ENCODE measurements at regions not wholly inside any gene's neighbourhood (a gene's known extent, or its start where the extent isn't known, plus 50 kb on each side); places are given as distances from the start of the nearest gene placed in this dataset.

DNA sequence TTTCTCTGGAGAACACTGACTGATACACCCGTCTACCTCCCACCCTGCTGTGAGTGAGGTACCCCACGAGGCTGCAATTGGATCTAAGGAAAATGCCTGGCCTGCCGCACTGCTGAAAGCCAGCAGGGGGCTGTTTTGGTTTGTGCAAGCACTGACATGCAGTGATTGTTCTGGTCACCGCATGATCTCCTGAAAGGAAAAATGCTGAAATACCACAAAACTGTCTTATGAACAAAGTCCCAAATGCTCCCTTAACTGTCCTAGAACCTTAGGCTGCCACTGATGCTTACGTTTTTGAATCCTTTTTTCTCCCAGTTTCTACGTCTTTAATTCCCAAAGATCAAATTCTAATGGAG is 132.7 kb downstream of the JCAD start:
- WGBS (ENCODE audit: extremely low coverage, insufficient coverage, insufficient read length): no CpG with 5 or more reads among the region's 6 CpGs
- H4K12ac ChIP-seq (ENCODE audit: low read depth, low read length): no peak overlapping the region
- H3K9ac ChIP-seq (ENCODE audit: low read length): no peak overlapping the region
- no peak overlapping the region for H3K4me2 ChIP-seq (ENCODE audit: low read length)
- H2BK120ac ChIP-seq (ENCODE audit: insufficient read depth, low read length, poor library complexity): no peak overlapping the region
- H3K79me1 ChIP-seq (ENCODE audit: low read length): peaks cover 20% of the 10 kb centered on the region
- H3K36me3 ChIP-seq (ENCODE audit: control insufficient read depth in 1 of 2, insufficient read depth in 2 of 2, low read length in 2 of 2): no peaks in the 10 kb centered on the region
- H3K9me3 ChIP-seq (ENCODE audit: insufficient read depth, low read depth, low read length): peaks cover 2% of the 10 kb centered on the region
- no peaks in the 10 kb centered on the region for H3K27me3 ChIP-seq (ENCODE audit: insufficient read depth, low read length)
- H3K18ac ChIP-seq (ENCODE audit: low read length): no peak overlapping the region
- H4K91ac ChIP-seq (ENCODE audit: low read depth, low read length): no peak overlapping the region
- no peak overlapping the region for H3K4ac ChIP-seq (ENCODE audit: low read depth, low read length)
- H3K27ac ChIP-seq (ENCODE audit: low read depth, low read length): no peak overlapping the region
- peak overlapping the region; percentile 27 for H2BK12ac ChIP-seq (ENCODE audit: low read length)
- H3K14ac ChIP-seq (ENCODE audit: low read length): no peak overlapping the region
- no peak overlapping the region for H4K8ac ChIP-seq (ENCODE audit: low read depth, low read length)
- H2BK5ac ChIP-seq (ENCODE audit: low read depth, low read length, poor library complexity): no peak overlapping the region
- H3K4me1 ChIP-seq (ENCODE audit: control insufficient read depth in 1 of 2, insufficient read depth in 2 of 2, low read length in 2 of 2): peaks cover 14 to 18% of the 10 kb centered on the region in 2 experiments
- peak in 1 of 2 donors; percentile 37 for DNase-seq
- no peak overlapping the region for H3K23ac ChIP-seq (ENCODE audit: low read length)
- H3K79me2 ChIP-seq (ENCODE audit: control insufficient read depth, insufficient read depth, low read length, poor library complexity): no peaks in the 10 kb centered on the region
- H3K4me3 ChIP-seq (ENCODE audit: low read depth, low read length): no peak overlapping the region
- H2AK5ac ChIP-seq (ENCODE audit: low read length): no peak overlapping the region
- no peak overlapping the region for H2AFZ ChIP-seq (ENCODE audit: insufficient read depth, low read length, poor library complexity)

DNA sequence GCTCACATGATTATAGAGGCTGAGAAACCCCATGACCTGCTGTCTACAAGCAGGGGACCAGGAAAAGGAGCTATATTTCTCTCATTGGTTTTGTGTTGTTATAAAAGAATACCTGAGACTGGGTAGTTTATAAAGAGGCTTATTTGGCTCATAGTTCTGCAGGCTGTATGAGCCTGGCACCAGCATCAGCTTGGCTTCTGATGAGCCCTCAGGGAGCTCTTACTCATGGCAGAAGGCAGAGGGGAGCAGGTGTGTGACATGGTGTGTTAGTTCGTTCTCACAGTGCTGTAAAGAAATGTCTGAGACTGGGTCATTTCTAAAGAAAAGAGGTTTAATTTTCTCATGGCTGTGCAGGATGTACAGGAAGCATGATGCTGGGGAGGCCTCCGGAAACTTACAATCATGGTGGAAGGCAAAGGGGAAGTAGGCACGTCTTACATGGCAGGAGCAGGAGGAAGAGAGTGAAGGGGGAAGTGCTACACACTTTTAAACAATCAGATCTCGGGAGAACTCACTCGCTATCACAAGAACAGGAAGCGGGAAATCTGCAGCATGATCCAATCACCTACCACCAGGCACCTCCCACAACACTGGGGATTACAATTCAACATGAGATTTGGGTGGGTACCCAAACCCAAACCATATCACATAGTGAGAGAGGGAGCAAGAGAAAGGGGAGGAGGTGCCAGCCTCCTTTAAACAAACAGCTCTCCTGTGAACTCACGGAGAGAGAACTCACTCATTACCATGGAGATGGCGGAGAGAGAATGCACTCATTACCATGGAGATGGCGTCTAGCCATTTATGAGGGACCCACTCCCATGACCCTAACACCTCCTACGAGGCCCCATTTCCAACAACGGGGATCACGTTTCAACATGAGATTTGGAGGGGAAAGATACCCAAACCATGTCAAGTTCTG is 133.4 kb downstream of the JCAD start:
- no peak overlapping the region for H2AK5ac ChIP-seq (ENCODE audit: low read length)

DNA sequence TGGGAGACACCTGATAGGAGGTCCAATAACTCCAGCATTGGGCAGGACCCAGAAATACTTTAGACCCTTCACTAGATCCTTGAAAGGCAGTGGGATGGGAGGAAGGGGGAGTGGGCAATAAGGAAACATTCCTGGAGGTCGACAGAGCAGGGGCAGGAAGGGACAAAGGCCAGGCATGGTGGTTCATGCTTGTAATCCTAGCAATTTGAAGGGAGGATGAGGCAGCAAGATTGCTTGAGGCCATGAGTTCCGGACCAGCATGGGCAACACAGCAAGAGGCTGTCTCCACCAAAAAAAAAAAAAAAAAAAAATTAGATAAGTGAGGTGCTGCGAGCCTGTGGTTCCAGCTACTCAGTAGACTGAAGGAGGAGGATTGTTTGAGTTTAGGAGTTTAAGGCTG is 134.9 kb downstream of the JCAD start:
- H3K79me2 ChIP-seq (ENCODE audit: control insufficient read depth, insufficient read depth, low read length, poor library complexity): no peaks in the 10 kb centered on the region
- H3K9ac ChIP-seq (ENCODE audit: low read length): no peak overlapping the region
- peaks cover 24 to 30% of the 10 kb centered on the region in 2 experiments for H3K4me1 ChIP-seq (ENCODE audit: control insufficient read depth in 1 of 2, insufficient read depth in 2 of 2, low read length in 2 of 2)
- no peaks in the 10 kb centered on the region for H3K9me3 ChIP-seq (ENCODE audit: insufficient read depth, low read depth, low read length)
- WGBS (ENCODE audit: extremely low coverage, insufficient coverage, insufficient read length): no CpG with 5 or more reads among the region's 3 CpGs
- H3K4me3 ChIP-seq (ENCODE audit: low read depth, low read length): no peak overlapping the region
- peak overlapping the region; percentile 33 for H3K18ac ChIP-seq (ENCODE audit: low read length)
- peak; percentile 75 to 83 for DNase-seq
- H2BK120ac ChIP-seq (ENCODE audit: insufficient read depth, low read length, poor library complexity): peak overlapping the region; percentile 26
- H4K12ac ChIP-seq (ENCODE audit: low read depth, low read length): no peak overlapping the region
- H3K79me1 ChIP-seq (ENCODE audit: low read length): peaks cover 26% of the 10 kb centered on the region
- H2BK5ac ChIP-seq (ENCODE audit: low read depth, low read length, poor library complexity): no peak overlapping the region
- no peak overlapping the region for H3K27ac ChIP-seq (ENCODE audit: low read depth, low read length)
- H3K4me2 ChIP-seq (ENCODE audit: low read length): no peak overlapping the region
- peak overlapping the region; percentile 59 for H2BK12ac ChIP-seq (ENCODE audit: low read length)
- no peak overlapping the region for H4K8ac ChIP-seq (ENCODE audit: low read depth, low read length)
- peak overlapping the region; percentile 60 for H2AK5ac ChIP-seq (ENCODE audit: low read length)
- peak overlapping the region; percentile 26 for H4K91ac ChIP-seq (ENCODE audit: low read depth, low read length)
- no peak overlapping the region for H3K4ac ChIP-seq (ENCODE audit: low read depth, low read length)
- H3K27me3 ChIP-seq (ENCODE audit: insufficient read depth, low read length): no peaks in the 10 kb centered on the region
- no peaks in the 10 kb centered on the region for H3K36me3 ChIP-seq (ENCODE audit: control insufficient read depth in 1 of 2, insufficient read depth in 2 of 2, low read length in 2 of 2)
- H3K14ac ChIP-seq (ENCODE audit: low read length): peak overlapping the region; percentile 3
- no peak overlapping the region for H2AFZ ChIP-seq (ENCODE audit: insufficient read depth, low read length, poor library complexity)
- no peak overlapping the region for H3K23ac ChIP-seq (ENCODE audit: low read length)

More for the DNA sequence above, 133.4 kb downstream of the JCAD start:
- peaks cover 20 to 24% of the 10 kb centered on the region in 2 experiments for H3K4me1 ChIP-seq (ENCODE audit: control insufficient read depth in 1 of 2, insufficient read depth in 2 of 2, low read length in 2 of 2)
- no peak overlapping the region for H4K12ac ChIP-seq (ENCODE audit: low read depth, low read length)
- H2BK12ac ChIP-seq (ENCODE audit: low read length): peak overlapping the region; percentile 27
- H3K18ac ChIP-seq (ENCODE audit: low read length): no peak overlapping the region
- no peaks in the 10 kb centered on the region for H3K27me3 ChIP-seq (ENCODE audit: insufficient read depth, low read length)
- no peak overlapping the region for H4K8ac ChIP-seq (ENCODE audit: low read depth, low read length)
- H3K79me2 ChIP-seq (ENCODE audit: control insufficient read depth, insufficient read depth, low read length, poor library complexity): no peaks in the 10 kb centered on the region
- peaks cover 2% of the 10 kb centered on the region for H3K9me3 ChIP-seq (ENCODE audit: insufficient read depth, low read depth, low read length)
- no peak overlapping the region for H3K9ac ChIP-seq (ENCODE audit: low read length)
- no peak overlapping the region for H4K91ac ChIP-seq (ENCODE audit: low read depth, low read length)
- no peak overlapping the region for H3K4me3 ChIP-seq (ENCODE audit: low read depth, low read length)
- no peak overlapping the region for H3K14ac ChIP-seq (ENCODE audit: low read length)
- H3K79me1 ChIP-seq (ENCODE audit: low read length): peaks cover 24% of the 10 kb centered on the region
- WGBS (ENCODE audit: extremely low coverage, insufficient coverage, insufficient read length): no CpG with 5 or more reads among the region's 12 CpGs
- no peak overlapping the region for H3K23ac ChIP-seq (ENCODE audit: low read length)
- H2BK5ac ChIP-seq (ENCODE audit: low read depth, low read length, poor library complexity): no peak overlapping the region
- H2AFZ ChIP-seq (ENCODE audit: insufficient read depth, low read length, poor library complexity): no peak overlapping the region
- no peak overlapping the region for H3K27ac ChIP-seq (ENCODE audit: low read depth, low read length)
- H3K4ac ChIP-seq (ENCODE audit: low read depth, low read length): no peak overlapping the region
- H3K36me3 ChIP-seq (ENCODE audit: control insufficient read depth in 1 of 2, insufficient read depth in 2 of 2, low read length in 2 of 2): no peaks in the 10 kb centered on the region
- peak; percentile 71 to 72 for DNase-seq
- H2BK120ac ChIP-seq (ENCODE audit: insufficient read depth, low read length, poor library complexity): no peak overlapping the region
- H3K4me2 ChIP-seq (ENCODE audit: low read length): no peak overlapping the region

DNA sequence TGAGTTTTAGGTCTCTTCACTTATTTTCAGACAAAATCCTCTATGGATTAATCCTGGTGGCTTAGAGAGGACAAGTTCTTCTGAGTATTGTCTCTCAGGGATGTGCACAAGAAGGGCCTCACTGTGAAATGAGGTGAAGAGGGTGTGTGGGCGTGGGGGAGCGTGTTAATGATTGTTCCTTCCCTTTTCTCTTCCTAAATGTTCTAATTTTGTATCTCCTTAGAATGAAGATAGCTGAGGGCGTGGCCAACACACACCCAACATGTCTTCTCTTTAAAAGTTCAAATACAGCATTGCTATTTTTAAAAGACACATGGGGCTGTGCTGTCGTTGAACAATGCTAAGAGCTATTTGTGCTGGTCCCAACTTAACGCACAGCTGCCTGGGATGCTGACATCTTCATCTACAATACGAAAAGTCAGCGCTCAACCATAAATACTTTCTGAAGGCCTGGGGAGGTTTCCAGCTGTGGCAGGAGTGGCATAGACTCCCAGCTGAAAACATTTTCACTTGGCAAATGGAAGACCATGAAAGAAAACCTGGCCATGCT is 135.9 kb downstream of the JCAD start:
- Histone ChIP-seq H3K9me3 (ENCODE audit: insufficient read depth, low read depth, low read length) (no peaks in the 10 kb centered on the region), H2AK5ac (ENCODE audit: low read length) (no peak overlapping the region), H2BK12ac (ENCODE audit: low read length) (peak overlapping the region; percentile 46), H4K8ac (ENCODE audit: low read depth, low read length) (no peak overlapping the region), H3K9ac (ENCODE audit: low read length) (no peak overlapping the region), H2BK5ac (ENCODE audit: low read depth, low read length, poor library complexity) (no peak overlapping the region), H3K23ac (ENCODE audit: low read length) (no peak overlapping the region), H3K27me3 (ENCODE audit: insufficient read depth, low read length) (no peaks in the 10 kb centered on the region), H3K79me2 (ENCODE audit: control insufficient read depth, insufficient read depth, low read length, poor library complexity) (no peaks in the 10 kb centered on the region), H3K36me3 (ENCODE audit: control insufficient read depth in 1 of 2, insufficient read depth in 2 of 2, low read length in 2 of 2) (no peaks in the 10 kb centered on the region), H4K12ac (ENCODE audit: low read depth, low read length) (no peak overlapping the region), H3K4me2 (ENCODE audit: low read length) (no peak overlapping the region), H3K18ac (ENCODE audit: low read length) (no peak overlapping the region), H3K4me3 (ENCODE audit: low read depth, low read length) (no peak overlapping the region), H3K4me1 (ENCODE audit: control insufficient read depth in 1 of 2, insufficient read depth in 2 of 2, low read length in 2 of 2) (peaks cover 24 to 30% of the 10 kb centered on the region in 2 experiments), H4K91ac (ENCODE audit: low read depth, low read length) (peak overlapping the region; percentile 10), H3K4ac (ENCODE audit: low read depth, low read length) (no peak overlapping the region), H3K14ac (ENCODE audit: low read length) (peak overlapping the region; percentile 13), H3K27ac (ENCODE audit: low read depth, low read length) (peak overlapping the region; percentile 5), H2AFZ (ENCODE audit: insufficient read depth, low read length, poor library complexity) (no peak overlapping the region), H3K79me1 (ENCODE audit: low read length) (peaks cover 26% of the 10 kb centered on the region), H2BK120ac (ENCODE audit: insufficient read depth, low read length, poor library complexity) (peak overlapping the region; percentile 77)
- DNase-seq: peak in 1 of 2 donors; percentile 18
- WGBS (ENCODE audit: extremely low coverage, insufficient coverage, insufficient read length): no CpG with 5 or more reads among the region's 7 CpGs

Data from trophoblast cell (in vitro differentiated cells and primary cell).